ENCODE measurements at regions not wholly inside any gene's neighbourhood (a gene's known extent, or its start where the extent isn't known, plus 50 kb on each side); places are given as distances from the start of the nearest gene placed in this dataset.
"Not testable (repeated sequence)": the region's sequence is repeated elsewhere in the genome, so short reads cannot be mapped to it uniquely, and the experiment has no call there.

DNA sequence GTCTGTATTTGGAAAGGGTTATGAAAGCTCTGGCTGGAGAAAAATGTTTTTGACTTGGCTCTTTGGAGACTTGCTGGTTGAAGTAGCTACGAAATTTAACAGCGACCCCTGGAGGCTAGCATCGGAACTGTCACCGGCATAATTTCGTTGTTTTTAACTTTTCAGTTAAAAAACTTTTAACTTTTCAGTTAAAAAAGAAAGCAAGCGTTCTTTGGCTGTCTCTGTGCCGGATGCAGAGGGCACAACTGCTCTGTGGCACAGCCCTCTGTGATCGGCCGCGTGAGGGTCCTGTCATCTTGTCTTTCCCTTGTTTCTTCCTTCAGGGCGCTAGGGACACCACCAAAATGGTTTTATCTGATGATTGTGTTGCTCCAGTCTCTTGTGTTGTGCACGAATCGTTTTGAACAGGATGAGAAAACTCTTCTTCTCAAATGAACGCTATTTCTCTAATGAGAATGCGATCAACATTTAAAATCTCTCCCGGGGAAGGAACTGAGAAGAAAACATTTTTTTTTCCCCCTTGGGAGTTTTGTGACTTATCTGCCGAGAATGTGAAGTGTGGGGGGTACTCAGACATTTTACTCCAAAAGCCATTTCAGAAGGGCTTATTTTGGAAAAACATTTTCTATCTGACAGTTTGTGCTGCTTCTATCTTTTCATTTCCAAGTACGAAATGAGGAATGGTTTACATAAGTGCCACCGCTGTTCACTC lies 57.1 kb downstream of the ADCYAP1 start:
- FAIRE-seq (peak; percentile 74), DNase-seq (ENCODE audit: insufficient read length, low spot score) (no peak)
- TF ChIP-seq CTCF (IDR thresholded peaks at IDR 0.05; ENCODE audit: insufficient read depth, missing control alignments): peak; percentile 61

GRCh38 chr18:963276-963675 lies 58.6 kb downstream of the ADCYAP1 start:
- TF ChIP-seq CTCF (IDR thresholded peaks at IDR 0.05; ENCODE audit: insufficient read depth, missing control alignments): no peak
- FAIRE-seq: no peak
- DNase-seq (ENCODE audit: insufficient read length, low spot score): no peak

- no peak for FAIRE-seq
- DNase-seq (ENCODE audit: insufficient read length, low spot score): no peak
- TF ChIP-seq CTCF (IDR thresholded peaks at IDR 0.05; ENCODE audit: insufficient read depth, missing control alignments): no peak
Measured at GRCh38 chr18:965921-966758, 61.5 kb downstream of the ADCYAP1 start.

DNA sequence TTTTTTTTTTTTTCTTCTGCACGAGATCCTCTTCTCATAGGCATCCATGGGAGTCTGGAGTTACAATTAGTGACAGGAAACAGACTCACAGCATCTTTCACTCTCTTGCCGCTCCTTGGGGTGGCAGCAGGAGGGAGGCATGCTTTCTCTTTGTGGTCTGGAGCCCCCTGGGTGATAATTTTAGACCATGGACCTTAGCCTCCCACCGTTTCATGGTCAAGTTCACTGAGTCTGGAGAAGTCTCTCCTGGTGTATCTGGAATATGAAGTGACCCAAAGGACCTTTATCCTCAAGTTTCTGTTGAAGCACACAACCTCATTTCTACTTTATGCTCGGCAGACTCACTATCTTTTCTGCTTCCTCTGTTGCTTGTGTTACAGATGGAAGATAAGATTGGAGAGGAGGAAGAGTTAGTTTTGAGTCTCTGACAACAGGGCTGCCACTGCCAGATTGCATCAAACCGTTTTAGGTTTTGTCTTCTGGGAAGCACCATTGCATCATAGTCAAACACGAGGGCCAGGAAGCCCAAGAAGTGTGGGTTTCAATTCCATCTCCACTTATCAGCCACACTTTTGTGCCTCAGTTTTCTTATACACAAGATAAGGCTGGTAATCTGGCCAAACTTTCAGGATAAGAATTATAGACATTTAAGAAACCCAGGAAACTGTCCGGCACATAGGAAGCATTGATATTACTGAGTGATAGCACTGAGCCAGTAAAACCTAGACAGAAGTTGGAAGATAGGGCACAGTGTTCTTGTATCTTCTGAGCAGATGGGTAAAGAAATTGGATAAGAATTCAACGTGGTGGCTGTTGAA lies 62.3 kb downstream of the ADCYAP1 start:
- no peak for FAIRE-seq
- TF ChIP-seq CTCF (IDR thresholded peaks at IDR 0.05; ENCODE audit: insufficient read depth, missing control alignments): no peak
- no peak for DNase-seq (ENCODE audit: insufficient read length, low spot score)

GRCh38 chr18:968910-969309 lies 64.2 kb downstream of the ADCYAP1 start:
- not testable (repeated sequence) for DNase-seq (ENCODE audit: insufficient read length, low spot score); FAIRE-seq

DNA sequence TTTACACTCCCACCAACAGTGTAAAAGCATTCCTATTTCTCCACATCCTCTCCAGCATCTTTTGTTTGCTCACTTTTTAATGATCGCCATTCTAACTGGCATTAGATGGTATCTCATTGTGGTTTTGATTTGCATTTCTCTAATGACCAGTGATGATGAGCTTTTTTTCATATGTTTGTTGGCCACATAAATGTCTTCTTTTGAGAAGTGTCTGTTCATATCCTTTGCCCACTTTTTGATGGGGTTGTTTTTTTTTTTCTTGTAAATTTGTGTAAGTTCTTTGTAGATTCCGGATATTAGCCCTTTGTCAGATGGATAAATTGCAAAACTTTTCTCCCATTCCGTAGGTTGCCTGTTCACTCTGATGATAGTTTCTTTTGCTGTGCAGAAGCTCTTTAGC lies 64.6 kb downstream of the ADCYAP1 start:
- FAIRE-seq; DNase-seq (ENCODE audit: insufficient read length, low spot score): not testable (repeated sequence)

DNA sequence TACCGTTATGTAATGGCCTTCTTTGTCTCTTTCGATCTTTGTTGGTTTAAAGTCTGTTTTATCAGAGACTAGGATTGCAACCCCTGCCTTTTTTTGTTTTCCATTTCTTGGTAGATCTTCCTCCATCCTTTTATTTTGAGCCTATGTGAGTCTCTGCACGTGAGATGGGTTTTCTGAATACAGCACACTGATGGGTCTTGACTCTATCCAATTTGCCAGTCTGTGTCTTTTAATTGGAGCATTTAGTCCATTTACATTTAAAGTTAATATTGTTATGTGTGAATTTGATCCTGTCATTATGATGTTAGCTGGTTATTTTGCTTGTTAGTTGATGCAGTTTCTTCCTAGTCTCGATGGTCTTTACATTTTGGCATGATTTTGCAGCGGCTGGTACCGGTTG lies 69.9 kb downstream of the ADCYAP1 start:
- FAIRE-seq; DNase-seq (ENCODE audit: insufficient read length, low spot score): not testable (repeated sequence)

GRCh38 chr18:976393-977128 lies 71.9 kb downstream of the ADCYAP1 start:
- DNase-seq (ENCODE audit: insufficient read length, low spot score); FAIRE-seq: not testable (repeated sequence)

DNA sequence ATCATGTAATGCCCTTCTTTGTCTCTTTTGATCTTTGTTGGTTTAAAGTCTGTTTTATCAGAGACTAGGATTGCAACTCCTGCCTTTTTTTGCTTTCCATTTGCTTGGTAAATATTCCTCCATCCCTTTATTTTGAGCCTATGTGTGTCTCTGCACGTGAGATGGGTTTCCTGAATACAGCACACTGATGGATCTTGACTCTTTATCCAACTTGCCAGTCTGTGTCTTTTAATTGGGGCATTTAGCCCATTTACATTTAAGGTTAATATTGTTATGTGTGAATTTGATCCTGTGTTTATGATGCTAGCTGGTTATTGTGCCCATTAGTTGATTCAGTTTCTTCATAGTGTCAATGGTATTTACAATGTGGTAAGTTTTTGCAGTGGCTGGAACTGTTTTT lies 72.7 kb downstream of the ADCYAP1 start:
- FAIRE-seq; DNase-seq (ENCODE audit: insufficient read length, low spot score): not testable (repeated sequence)

- not testable (repeated sequence) for FAIRE-seq
Measured at GRCh38 chr18:977732-978131, 73.1 kb downstream of the ADCYAP1 start.

More at GRCh38 chr18:977732-978131, 73.1 kb downstream of the ADCYAP1 start:
- DNase-seq (ENCODE audit: insufficient read length, low spot score): not testable (repeated sequence)

Data from D721Med (cell line).